Activated naive CD8-positive, alpha-beta T cell treated with anti-CD3 and anti-CD28 coated beads, Interleukin-2, amount 10 ng/mL, durations not matched to agents 7 days and 5 days (primary cell): ENCODE measurements at regions not wholly inside any gene's neighbourhood (a gene's known extent, or its start where the extent isn't known, plus 50 kb on each side); places are given as distances from the start of the nearest gene placed in this dataset.
"Not testable (repeated sequence)": the region's sequence is repeated elsewhere in the genome, so short reads cannot be mapped to it uniquely, and the experiment has no call there.

Experiments used
- ATAC-seq: fragments of 150-1000 bp; cut with Tn5 transposase; one replicate; pipeline ENCODE4 v1.10.0; 2021; ENCODE audit warnings: low read depth, moderate library complexity
- POLR2A ChIA-PET: fragments of 350-600 bp; sonication (Branson Sonifier 250); formaldehyde crosslinking; loops from one replicate; lab custom pipeline; 2021; ENCODE audit warnings: antibody characterized with exemption; lab: Charles Lee
- DNase-seq: peaks from one replicate; pipeline ENCODE4 v3.0.0; 2021
- H3K27ac Mint-ChIP-seq: one replicate; pipeline ENCODE4 v1.8.0; 2022; ENCODE audit warnings: mild to moderate bottlenecking, mixed read lengths
- H3K27me3 Mint-ChIP-seq: one replicate; pipeline ENCODE4 v1.8.0; 2022; ENCODE audit warnings: mild to moderate bottlenecking, moderate library complexity, mixed read lengths
- H3K36me3 Mint-ChIP-seq: one replicate; pipeline ENCODE4 v1.8.0; 2021; ENCODE audit warnings: mild to moderate bottlenecking, mixed read lengths
- H3K4me1 Mint-ChIP-seq: one replicate; pipeline ENCODE4 v1.8.0; 2021; ENCODE audit warnings: mixed read lengths
- H3K4me3 Mint-ChIP-seq: one replicate; pipeline ENCODE4 v1.8.0; 2022; ENCODE audit warnings: mild to moderate bottlenecking, moderate library complexity, mixed read lengths
- H3K9me3 Mint-ChIP-seq: one replicate; pipeline ENCODE4 v1.8.0; 2021; ENCODE audit warnings: mixed read lengths

DNA sequence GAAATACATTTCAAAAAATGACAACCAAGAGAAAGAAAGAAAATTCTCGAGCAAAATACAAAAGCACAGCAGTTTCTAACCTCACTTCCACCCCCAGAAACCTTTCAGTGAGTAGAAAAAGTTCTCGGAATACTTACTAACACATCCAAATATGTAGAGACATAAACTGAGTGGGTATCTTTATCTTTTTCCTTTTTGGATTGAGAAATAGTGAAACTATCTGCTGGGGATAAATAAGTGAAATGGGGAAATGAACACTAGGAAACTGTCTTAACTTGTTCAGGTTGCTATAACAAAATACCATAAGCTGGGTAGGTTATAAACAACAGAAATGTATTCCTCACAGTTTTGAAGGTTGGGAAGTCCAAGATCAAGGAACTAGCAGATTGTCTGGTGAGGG, 72.0 kb downstream of the VCAM1 start:
- Mint-ChIP-seq H3K27me3 (peaks cover 41% of the 10 kb centered on the region), H3K36me3 (no peaks in the 10 kb centered on the region), H3K4me1 (no peaks in the 10 kb centered on the region), H3K9me3 (peaks cover 1% of the 10 kb centered on the region), H3K4me3 (no peak overlapping the region), H3K27ac (no peak overlapping the region)
- POLR2A ChIA-PET = no interaction called here
- DNase-seq (no peak), ATAC-seq (no peak)

DNA sequence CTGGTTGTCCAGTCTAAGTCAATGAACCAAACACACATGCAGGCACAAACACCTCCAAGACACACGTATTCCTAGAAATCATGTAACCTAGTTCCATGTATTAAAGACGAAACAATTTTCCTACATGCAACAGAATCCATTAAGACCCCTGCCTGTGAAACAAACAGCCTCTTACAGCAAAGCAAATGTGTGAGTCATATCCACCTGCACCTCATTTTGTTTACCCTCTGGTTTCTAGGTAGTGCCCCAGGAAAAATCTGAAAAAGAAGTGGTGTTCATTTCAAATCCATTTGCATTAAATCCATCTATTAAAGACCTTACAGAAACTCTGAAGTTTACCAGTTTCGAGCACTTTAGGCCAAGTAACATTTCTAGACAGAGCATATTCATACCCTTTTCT, 74.1 kb downstream of the VCAM1 start:
- peaks cover 34% of the 10 kb centered on the region for H3K27me3 Mint-ChIP-seq
- H3K4me1 Mint-ChIP-seq = no peaks in the 10 kb centered on the region
- peaks cover 1% of the 10 kb centered on the region for H3K9me3 Mint-ChIP-seq
- no peak overlapping the region for H3K4me3 Mint-ChIP-seq
- ATAC-seq (no peak), DNase-seq (no peak)
- H3K27ac Mint-ChIP-seq = no peak overlapping the region
- POLR2A ChIA-PET = no interaction called here
- no peaks in the 10 kb centered on the region for H3K36me3 Mint-ChIP-seq

DNA sequence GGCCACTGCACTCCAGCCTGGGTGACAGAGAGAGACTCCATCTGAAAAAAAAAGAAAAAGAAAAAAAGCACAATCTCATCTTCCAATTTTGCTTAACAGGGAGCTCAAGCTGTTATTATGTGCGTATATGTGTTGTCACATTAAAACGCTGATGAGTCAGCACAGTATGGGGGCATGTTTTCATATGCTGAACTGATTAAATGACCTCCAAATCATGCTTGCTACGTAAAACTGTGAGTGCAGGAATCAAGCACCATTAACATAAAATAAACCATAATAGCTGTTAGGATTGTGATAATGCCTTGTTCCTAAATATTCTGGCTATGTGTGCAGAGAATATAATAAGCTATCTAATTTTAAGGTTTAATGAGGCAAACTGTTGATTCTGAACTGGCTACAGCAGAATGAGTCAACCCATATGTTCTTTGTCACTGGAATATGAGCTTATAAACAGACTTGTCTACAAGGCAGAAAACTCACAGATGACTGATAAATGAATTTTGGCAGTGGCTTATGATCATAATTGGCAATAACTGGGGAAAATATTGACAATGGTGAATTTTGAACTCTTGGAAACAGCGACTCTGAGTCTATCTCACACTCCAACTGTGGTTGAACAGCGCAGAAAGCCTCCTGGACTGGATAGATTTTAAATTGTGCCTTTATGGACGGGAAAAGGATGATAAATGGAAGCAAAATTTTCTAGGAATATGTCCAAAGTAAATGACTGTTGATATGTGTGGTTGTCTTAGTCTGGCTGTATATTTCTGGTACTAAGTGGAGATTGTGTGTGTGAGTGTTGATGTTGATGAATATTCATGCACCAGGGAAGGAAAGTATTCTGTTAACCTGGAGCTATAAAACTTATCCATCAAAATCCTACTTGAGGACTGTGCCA, 75.5 kb downstream of the VCAM1 start:
- Mint-ChIP-seq H3K27me3 (peaks cover 33% of the 10 kb centered on the region), H3K36me3 (no peaks in the 10 kb centered on the region), H3K27ac (no peak overlapping the region), H3K9me3 (peaks cover 1% of the 10 kb centered on the region), H3K4me3 (no peak overlapping the region), H3K4me1 (no peaks in the 10 kb centered on the region)
- ATAC-seq (no peak), DNase-seq (no peak)
- POLR2A ChIA-PET = no interaction called here

DNA sequence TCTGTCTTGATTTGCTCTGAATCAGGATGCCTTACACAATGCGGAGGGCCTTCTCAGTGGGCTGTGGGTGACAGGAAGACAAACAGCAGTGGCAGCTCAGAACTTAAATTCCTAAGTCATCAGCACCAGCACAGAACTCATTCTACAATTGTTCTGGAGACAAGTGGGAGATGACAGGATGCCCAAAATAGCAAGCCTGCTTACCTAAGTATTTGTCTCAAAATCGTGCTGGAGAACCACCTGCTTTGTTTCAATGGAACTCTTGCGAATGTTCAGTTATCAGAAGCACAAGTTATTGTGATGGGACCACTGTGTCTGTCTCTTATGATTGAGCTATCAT, 76.1 kb downstream of the VCAM1 start:
- no peaks in the 10 kb centered on the region for H3K4me1 Mint-ChIP-seq
- POLR2A ChIA-PET = no interaction called here
- peaks cover 31% of the 10 kb centered on the region for H3K27me3 Mint-ChIP-seq
- H3K36me3 Mint-ChIP-seq = peaks cover under 1% of the 10 kb centered on the region
- no peak overlapping the region for H3K4me3 Mint-ChIP-seq
- H3K27ac Mint-ChIP-seq = no peak overlapping the region
- H3K9me3 Mint-ChIP-seq = peaks cover under 1% of the 10 kb centered on the region
- no peak for ATAC-seq
- DNase-seq = no peak

DNA sequence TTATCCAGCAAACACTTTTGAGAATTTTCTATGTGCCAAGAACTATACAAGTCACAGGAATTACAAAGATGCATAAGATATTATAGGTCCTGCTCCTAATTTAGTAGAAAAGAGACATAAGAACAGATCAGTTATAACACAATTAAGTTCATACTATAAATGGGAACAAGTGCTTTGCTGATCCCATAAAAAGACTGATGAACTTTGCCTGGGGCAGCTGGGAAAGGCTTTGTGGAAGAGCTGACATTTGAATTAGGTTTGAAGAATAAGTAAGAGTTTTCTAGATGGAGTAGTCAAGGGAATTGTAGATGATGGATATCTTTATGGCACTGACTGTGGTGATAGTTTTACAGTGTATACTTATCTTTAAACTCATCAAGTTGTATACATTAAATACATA, 76.5 kb downstream of the VCAM1 start:
- H3K36me3 Mint-ChIP-seq = peaks cover 2% of the 10 kb centered on the region
- H3K27ac Mint-ChIP-seq = no peak overlapping the region
- peaks cover 3% of the 10 kb centered on the region for H3K9me3 Mint-ChIP-seq
- no peak for ATAC-seq
- H3K4me3 Mint-ChIP-seq = no peak overlapping the region
- POLR2A ChIA-PET = no interaction called here
- no peaks in the 10 kb centered on the region for H3K4me1 Mint-ChIP-seq
- DNase-seq = no peak
- H3K27me3 Mint-ChIP-seq = peaks cover 31% of the 10 kb centered on the region

DNA sequence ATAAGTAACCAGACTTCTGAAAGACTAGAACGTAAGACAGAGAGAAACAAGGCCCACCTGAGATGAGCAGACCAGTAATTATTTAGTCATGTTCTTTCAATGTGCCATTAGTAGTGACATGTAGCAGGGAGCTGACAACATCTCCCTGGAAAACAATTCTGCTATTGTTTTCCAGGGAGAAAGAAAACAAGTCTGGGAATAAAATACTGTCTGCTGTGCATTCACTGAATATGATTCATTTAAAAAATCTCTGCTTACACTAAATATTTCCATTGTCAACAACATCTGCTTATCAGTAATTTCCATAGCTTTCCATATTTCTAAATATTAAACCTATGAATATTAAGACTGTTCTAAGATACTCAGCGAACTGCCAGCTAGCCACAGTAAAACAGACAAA, 80.0 kb downstream of the VCAM1 start:
- POLR2A ChIA-PET = no interaction called here
- Mint-ChIP-seq H3K27ac (no peak overlapping the region), H3K36me3 (peaks cover 2% of the 10 kb centered on the region), H3K9me3 (peaks cover 4% of the 10 kb centered on the region), H3K4me1 (no peaks in the 10 kb centered on the region), H3K4me3 (no peak overlapping the region), H3K27me3 (peaks cover 23% of the 10 kb centered on the region)
- DNase-seq = no peak
- ATAC-seq = no peak

DNA sequence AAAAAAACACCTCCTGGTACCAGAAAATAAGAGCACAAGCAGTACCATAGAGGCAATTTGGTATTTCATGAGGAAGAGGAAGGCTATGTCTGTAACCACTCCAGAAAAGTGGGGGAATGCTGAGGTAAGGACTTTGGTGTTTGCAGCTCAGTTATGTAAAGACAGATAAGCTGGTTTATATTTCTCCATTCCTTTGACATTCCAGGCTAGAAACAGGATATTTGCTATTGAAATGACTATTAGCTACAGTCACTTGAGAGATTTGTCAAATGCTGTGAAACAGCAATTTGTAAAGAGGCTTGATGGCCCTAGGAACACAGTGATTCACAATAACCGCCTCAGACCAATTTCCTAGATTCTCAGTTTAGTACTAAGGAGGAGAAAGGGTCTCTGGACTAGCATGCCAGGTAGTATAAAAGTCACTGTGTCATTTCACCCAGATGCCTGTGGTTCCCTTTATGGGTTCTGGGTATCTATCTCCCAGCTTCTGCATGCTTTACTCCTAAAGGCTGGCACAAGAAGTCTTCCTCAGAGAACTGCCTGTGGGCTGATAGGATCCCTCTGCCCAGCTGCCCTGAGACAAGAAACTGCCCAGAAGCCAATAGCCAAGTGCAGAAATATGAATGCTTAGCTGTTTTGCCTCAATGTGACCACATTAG, 80.5 kb downstream of the VCAM1 start:
- Mint-ChIP-seq H3K4me3 (no peak overlapping the region), H3K4me1 (no peaks in the 10 kb centered on the region), H3K27me3 (peaks cover 18% of the 10 kb centered on the region), H3K27ac (no peak overlapping the region), H3K9me3 (peaks cover 4% of the 10 kb centered on the region), H3K36me3 (peaks cover 2% of the 10 kb centered on the region)
- ATAC-seq (no peak), DNase-seq (no peak)
- POLR2A ChIA-PET = no interaction called here

DNA sequence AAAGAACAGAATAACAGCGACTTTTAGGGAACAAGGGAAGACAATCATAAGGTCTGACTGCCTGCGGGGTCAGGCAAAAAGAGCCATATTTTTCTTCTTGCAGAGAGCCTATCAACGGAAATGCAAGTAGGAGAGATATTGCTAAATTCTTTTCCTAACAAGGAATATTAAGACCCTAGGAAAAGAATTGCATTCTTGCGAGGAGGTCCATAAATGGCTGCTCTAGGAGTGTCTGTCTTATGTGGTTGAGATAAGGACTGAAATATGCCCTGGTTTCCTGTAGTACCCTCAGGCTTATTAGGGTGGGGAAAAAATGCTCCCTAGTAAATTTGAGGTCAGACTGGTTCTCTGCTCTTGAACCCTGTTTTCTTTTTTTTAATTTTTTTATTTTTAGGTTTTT, 81.7 kb downstream of the VCAM1 start:
- peaks cover 16% of the 10 kb centered on the region for H3K27me3 Mint-ChIP-seq
- H3K27ac Mint-ChIP-seq, H3K4me1 Mint-ChIP-seq, H3K9me3 Mint-ChIP-seq, DNase-seq, H3K4me3 Mint-ChIP-seq, ATAC-seq, H3K36me3 Mint-ChIP-seq, POLR2A ChIA-PET: not testable (repeated sequence)

DNA sequence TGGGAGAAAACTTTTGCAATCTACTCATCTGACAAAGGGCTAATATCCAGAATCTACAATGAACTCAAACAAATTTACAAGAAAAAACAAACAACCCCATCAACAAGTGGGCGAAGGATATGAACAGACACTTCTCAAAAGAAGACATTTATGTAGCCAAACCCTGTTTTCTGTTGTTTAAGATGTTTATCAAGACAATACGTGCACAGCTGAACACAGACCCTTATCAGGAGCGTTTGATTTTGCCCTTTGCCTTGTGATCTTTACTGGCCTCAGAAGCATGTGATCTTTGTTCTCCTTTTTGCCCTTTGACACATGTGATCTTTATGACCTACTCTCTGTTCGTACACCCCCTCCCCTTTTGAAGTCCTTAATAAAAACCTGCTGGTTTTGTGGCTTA, 83.7 kb downstream of the VCAM1 start:
- H3K27me3 Mint-ChIP-seq = peaks cover 10% of the 10 kb centered on the region
- DNase-seq, ATAC-seq, H3K4me1 Mint-ChIP-seq, H3K9me3 Mint-ChIP-seq, POLR2A ChIA-PET, H3K36me3 Mint-ChIP-seq, H3K27ac Mint-ChIP-seq, H3K4me3 Mint-ChIP-seq: not testable (repeated sequence)

DNA sequence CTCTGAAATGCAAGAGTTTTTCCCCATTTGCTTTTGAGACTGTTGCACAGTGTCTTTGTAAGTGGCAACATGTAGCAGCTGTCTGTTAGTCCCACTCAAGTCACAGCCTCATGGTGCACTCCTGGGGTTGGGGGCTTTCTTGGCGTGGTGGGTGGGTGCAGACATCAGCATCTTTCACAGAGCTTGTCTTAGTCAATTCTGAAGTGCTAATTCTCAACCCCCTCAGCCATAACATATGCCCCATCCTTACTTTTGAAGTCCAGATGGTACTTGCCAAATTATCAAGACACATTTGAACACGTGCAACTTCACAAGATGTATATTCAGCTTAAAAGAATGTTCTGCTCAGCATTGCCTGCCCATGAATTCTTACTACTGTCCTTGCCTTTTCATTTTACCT, 87.1 kb downstream of the VCAM1 start:
- Mint-ChIP-seq H3K4me3 (no peak overlapping the region), H3K36me3 (no peaks in the 10 kb centered on the region), H3K9me3 (peaks cover 2% of the 10 kb centered on the region), H3K27me3 (peaks cover 15% of the 10 kb centered on the region), H3K27ac (no peak overlapping the region), H3K4me1 (peaks cover 4% of the 10 kb centered on the region)
- no peak for DNase-seq
- no peak for ATAC-seq
- POLR2A ChIA-PET = no interaction called here

DNA sequence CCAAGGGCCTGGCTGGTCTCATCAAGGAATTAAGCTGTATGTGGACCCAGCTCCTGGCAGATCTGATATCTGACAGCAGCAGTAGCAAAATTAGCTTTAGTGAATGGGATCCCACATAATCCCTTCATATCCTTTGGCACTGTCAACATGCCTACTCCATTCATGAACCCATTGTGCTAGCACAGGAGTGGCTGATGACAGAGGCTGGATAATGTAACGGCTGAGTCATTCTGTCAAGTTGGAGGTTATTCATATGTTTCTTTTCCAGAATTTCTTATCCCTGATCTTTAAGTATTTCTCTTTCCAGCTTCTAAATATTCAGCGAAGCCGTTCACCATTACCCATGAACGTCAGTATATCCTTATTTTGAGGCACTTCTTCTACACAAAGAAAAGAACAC, 84.3 kb downstream of the EXTL2 start:
- H3K27ac Mint-ChIP-seq = no peak overlapping the region
- POLR2A ChIA-PET = no interaction called here
- H3K27me3 Mint-ChIP-seq = peaks cover 20% of the 10 kb centered on the region

DNA sequence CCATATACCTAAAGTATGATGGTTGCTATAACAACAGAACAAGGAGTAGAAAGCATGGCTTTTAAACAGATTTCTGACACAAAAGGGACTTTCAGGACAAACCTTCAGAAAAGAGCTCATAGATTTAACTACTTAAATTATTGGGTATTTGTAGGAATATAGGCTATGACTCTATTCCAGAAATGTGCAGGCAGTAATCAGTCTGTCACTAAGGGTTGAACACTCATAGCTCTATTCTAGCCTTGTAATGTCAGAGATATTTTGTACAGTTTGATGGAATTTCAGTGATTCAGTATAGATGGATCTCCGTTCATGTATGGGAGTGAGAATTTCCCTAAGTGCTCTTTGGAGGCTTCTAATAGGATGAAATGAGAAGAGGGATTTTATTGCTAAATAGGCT, 82.8 kb downstream of the EXTL2 start:
- DNase-seq (no peak), ATAC-seq (no peak)
- POLR2A ChIA-PET = interaction anchor here (0.6 kb wide), 1 partner anchor 40 kb away, joined by 3 read pairs; no protein-coding TSS in a partner anchor
- Mint-ChIP-seq H3K4me3 (no peak overlapping the region), H3K9me3 (no peaks in the 10 kb centered on the region), H3K27ac (no peak overlapping the region), H3K36me3 (no peaks in the 10 kb centered on the region), H3K4me1 (peaks cover 11% of the 10 kb centered on the region), H3K27me3 (peaks cover 20% of the 10 kb centered on the region)

More for the DNA sequence above, 84.3 kb downstream of the EXTL2 start:
- Mint-ChIP-seq H3K36me3 (no peaks in the 10 kb centered on the region), H3K9me3 (no peaks in the 10 kb centered on the region), H3K4me3 (no peak overlapping the region), H3K4me1 (peaks cover 11% of the 10 kb centered on the region)
- no peak for DNase-seq
- no peak for ATAC-seq

DNA sequence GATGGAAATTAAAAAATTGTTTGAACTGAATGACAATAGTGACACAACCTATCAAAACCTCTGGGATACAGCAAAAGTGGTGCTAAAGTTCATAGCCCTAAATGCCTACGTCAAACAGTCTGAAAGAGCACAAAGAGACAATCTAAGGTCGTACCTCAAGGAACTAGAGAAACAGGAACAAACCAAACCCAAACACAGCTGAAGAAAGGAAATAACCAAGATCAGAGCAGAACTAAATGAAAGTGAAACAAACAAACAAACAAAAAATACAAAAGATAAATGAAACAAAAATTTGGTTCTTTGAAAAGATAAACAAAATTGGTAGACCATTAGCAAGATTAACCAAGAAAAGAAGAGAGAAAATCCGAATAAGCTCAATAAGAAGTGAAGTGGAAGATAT, 79.7 kb downstream of the EXTL2 start:
- H3K36me3 Mint-ChIP-seq, POLR2A ChIA-PET, H3K27ac Mint-ChIP-seq, H3K4me1 Mint-ChIP-seq, H3K9me3 Mint-ChIP-seq, ATAC-seq, DNase-seq: not testable (repeated sequence)
- Mint-ChIP-seq H3K27me3 (peaks cover 14% of the 10 kb centered on the region), H3K4me3 (peak overlapping the region; percentile 3)

DNA sequence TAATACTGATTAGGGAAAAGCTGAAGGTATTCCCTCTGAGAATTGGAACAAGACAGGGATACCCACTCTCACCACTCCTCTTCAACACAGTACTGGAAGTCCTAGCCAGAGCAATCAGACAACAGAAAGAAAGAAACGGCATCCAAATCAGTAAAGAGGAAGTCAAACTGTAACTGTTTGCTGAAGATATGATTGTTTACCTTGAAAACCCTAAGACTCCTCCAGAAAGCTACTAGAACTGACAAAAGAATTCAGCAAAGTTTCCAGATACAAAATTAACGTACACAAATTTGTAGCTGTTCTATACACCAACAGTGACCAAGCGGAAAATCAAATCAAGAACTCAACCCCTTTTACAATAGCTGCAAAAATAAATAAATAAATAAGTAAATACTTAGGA, 78.6 kb downstream of the EXTL2 start:
- Mint-ChIP-seq H3K27ac (no peak overlapping the region), H3K4me1 (peaks cover 7% of the 10 kb centered on the region), H3K27me3 (peaks cover 14% of the 10 kb centered on the region), H3K4me3 (no peak overlapping the region), H3K36me3 (no peaks in the 10 kb centered on the region), H3K9me3 (peaks cover 3% of the 10 kb centered on the region)
- no peak for ATAC-seq
- DNase-seq = no peak
- POLR2A ChIA-PET = no interaction called here
